B cell (primary cell): ENCODE measurements at regions not wholly inside any gene's neighbourhood (a gene's known extent, or its start where the extent isn't known, plus 50 kb on each side); places are given as distances from the start of the nearest gene placed in this dataset.

ENCODE experiments used
- ATAC-seq: fragments of 200-7000 bp; cut with Tn5 transposase; one replicate; pipeline ENCODE4 v1.10.0; 2021; ENCODE audit warnings: low read depth, mild to moderate bottlenecking, moderate number of reproducible peaks, moderate library complexity
- CTCF ChIA-PET: fragments of 350-600 bp; sonication (Branson Sonifier 250); formaldehyde crosslinking; loops from one replicate; lab custom pipeline; 2021; ENCODE audit warnings: antibody characterized with exemption, inconsistent platforms; lab: Charles Lee
- POLR2A ChIA-PET: fragments of 350-600 bp; sonication (Branson Sonifier 250); formaldehyde crosslinking; loops from one replicate; lab custom pipeline; 2021; ENCODE audit warnings: antibody characterized with exemption; lab: Charles Lee
- DNase-seq: peaks from one replicate; pipeline ENCODE4 v3.0.0; 2013
- H2AFZ ChIP-seq: 2 replicates; pipeline ENCODE4 v1.6.1; 2012; ENCODE audit warnings: mild to moderate bottlenecking, low read depth, low read length; ENCODE audit not compliant: insufficient read depth, poor library complexity, severe bottlenecking
- H3K27ac ChIP-seq, 2 donors: 1 replicate in 1 of 2; 2 replicates in 1 of 2; pipeline ENCODE4 v1.5.1; 2012 to 2013; ENCODE audit warnings: low read length in 2 of 2, mild to moderate bottlenecking in 2 of 2, moderate library complexity in 1 of 2
- H3K27me3 ChIP-seq, 4 experiments: fragments of 200-600 bp in 1 of 4; sonication (generic) in 1 of 4; replicated peaks in 1 of 4; 1 replicate in 2 of 4; 2 replicates in 2 of 4; pipeline versions ENCODE4 v1.6.1 to v1.7.0; 2013 to 2016; ENCODE audit warnings: low read length in 3 of 4, mild to moderate bottlenecking in 2 of 4, mixed read lengths in 1 of 4, moderate library complexity in 1 of 4; ENCODE audit not compliant: insufficient read depth in 4 of 4, control insufficient read depth in 3 of 4; ENCODE audit errors: control extremely low read depth in 1 of 4
- H3K36me3 ChIP-seq, 2 experiments: replicated peaks in 1 of 2; 1 replicate in 1 of 2; 2 replicates in 1 of 2; pipeline versions ENCODE4 v1.6.1 to v1.7.1; 2013; ENCODE audit warnings: low read length in 1 of 2; ENCODE audit not compliant: insufficient read depth in 2 of 2, control insufficient read depth in 1 of 2; ENCODE audit errors: control extremely low read depth in 1 of 2, extremely low read depth in 1 of 2
- H3K4me1 ChIP-seq, 2 donors: fragments of 200-600 bp in 1 of 2; sonication (generic) in 1 of 2; 1 replicate in 1 of 2; 2 replicates in 1 of 2; pipeline versions ENCODE4 v1.5.1 to v1.6.1; 2013 to 2017; ENCODE audit warnings: low read length in 2 of 2; ENCODE audit not compliant: control insufficient read depth in 2 of 2, insufficient read depth in 2 of 2
- H3K4me2 ChIP-seq: replicated peaks from 2 replicates; pipeline ENCODE3; 2012; ENCODE audit warnings: mild to moderate bottlenecking, low read depth, low read length; ENCODE audit not compliant: poor library complexity, severe bottlenecking
- H3K4me3 ChIP-seq, 5 experiments: fragments of 200-600 bp in 1 of 5; sonication (generic) in 1 of 5; 1 replicate in 3 of 5; 2 replicates in 2 of 5; pipeline versions ENCODE4 v1.5.1 to v1.7.0; 2011 to 2016; ENCODE audit warnings: low read length in 4 of 5, mild to moderate bottlenecking in 4 of 5, low read depth in 2 of 5, control low read depth in 1 of 5, moderate library complexity in 1 of 5; ENCODE audit not compliant: insufficient read depth in 1 of 5; ENCODE audit errors: control extremely low read depth in 1 of 5, extremely low read depth in 1 of 5
- H3K79me2 ChIP-seq: fragments of 200-600 bp; sonication (generic); one replicate; pipeline ENCODE4 v1.6.0; 2016; ENCODE audit warnings: low read length; ENCODE audit not compliant: control insufficient read depth, insufficient read depth
- H3K9ac ChIP-seq: fragments of 200-600 bp; sonication (generic); 2 replicates; pipeline ENCODE4 v1.6.1; 2017; ENCODE audit warnings: mild to moderate bottlenecking, low read length, moderate library complexity
- H3K9me3 ChIP-seq, 3 donors: one replicate each; pipeline versions ENCODE4 v1.6.1 to v1.7.1; 2013; ENCODE audit warnings: low read length in 2 of 3; ENCODE audit not compliant: control insufficient read depth in 2 of 3, insufficient read depth in 1 of 3; ENCODE audit errors: control extremely low read depth in 1 of 3
- H4K20me1 ChIP-seq: 2 replicates; pipeline ENCODE4 v1.6.0; 2012; ENCODE audit warnings: mild to moderate bottlenecking, low read length; ENCODE audit not compliant: insufficient read depth, control insufficient read depth, poor library complexity, severe bottlenecking
- H3K27ac Mint-ChIP-seq: one replicate; pipeline ENCODE4 v1.8.0; 2021; ENCODE audit warnings: mixed read lengths
- H3K27me3 Mint-ChIP-seq: one replicate; pipeline ENCODE4 v1.8.0; 2021; ENCODE audit warnings: mixed read lengths
- H3K4me1 Mint-ChIP-seq: one replicate; pipeline ENCODE4 v1.8.0; 2021; ENCODE audit warnings: mixed read lengths
- H3K4me3 Mint-ChIP-seq: one replicate; pipeline ENCODE4 v1.8.0; 2021; ENCODE audit warnings: mixed read lengths
- H3K9me3 Mint-ChIP-seq: one replicate; pipeline ENCODE4 v1.8.0; 2022; ENCODE audit warnings: mixed read lengths; ENCODE audit not compliant: insufficient read depth
- CTCF ChIP-seq: fragments of 200-600 bp; IDR thresholded peaks from one replicate; pipeline ENCODE4 v1.8.0; 2022; ENCODE audit warnings: antibody characterized with exemption, mild to moderate bottlenecking
- EZH2 ChIP-seq: IDR thresholded peaks from 2 replicates; pipeline ENCODE4 v1.6.1; 2012; ENCODE audit warnings: borderline replicate concordance, low read depth, mild to moderate bottlenecking, moderate library complexity, low read length; ENCODE audit not compliant: insufficient read depth, poor library complexity, severe bottlenecking
- WGBS: methylation state at CpG from one replicate; pipeline ENCODE4 v1.1.5; 2013; ENCODE audit warnings: missing lambda C conversion rate; ENCODE audit not compliant: insufficient coverage; 5-methylcytosine and 5-hydroxymethylcytosine counted together
- intact Hi-C: fragments of 100-400 bp; cut with micrococcal nuclease; formaldehyde crosslinking; loops from one replicate; pipeline ENCODE4 v1.10.0; 2022

- no peak for DNase-seq
- no peaks in the 10 kb centered on the region for H3K4me1 ChIP-seq
- WGBS = 60% methylated on average over 3 of the region's 3 CpGs
- intact Hi-C loops = no loop called here
- Mint-ChIP-seq H3K27me3 (no peaks in the 10 kb centered on the region), H3K4me1 (no peaks in the 10 kb centered on the region), H3K9me3 (no peaks in the 10 kb centered on the region), H3K27ac (no peak overlapping the region), H3K4me3 (no peak overlapping the region)
- H3K9me3 ChIP-seq = no peaks in the 10 kb centered on the region
- ChIA-PET CTCF (no interaction called here), POLR2A (no interaction called here)
- no peak for TF ChIP-seq CTCF
- no peak for TF ChIP-seq EZH2
- no peak overlapping the region for H3K4me3 ChIP-seq
- ATAC-seq = no peak
- H3K4me2 ChIP-seq = no peak overlapping the region
- no peaks in the 10 kb centered on the region for H4K20me1 ChIP-seq
- no peak overlapping the region for H2AFZ ChIP-seq
- H3K27ac ChIP-seq = no peak overlapping the region
- H3K36me3 ChIP-seq = no peaks in the 10 kb centered on the region
- no peaks in the 10 kb centered on the region for H3K79me2 ChIP-seq
- H3K27me3 ChIP-seq = no peaks in the 10 kb centered on the region
- no peak overlapping the region for H3K9ac ChIP-seq
These were observed 427.4 kb downstream of the NDFIP2 start for GRCh38 chr13:79908381-79908780.

- H3K4me3 Mint-ChIP-seq = no peak overlapping the region
- no peaks in the 10 kb centered on the region for H3K9me3 ChIP-seq
- ChIA-PET POLR2A (no interaction called here), CTCF (no interaction called here)
- ATAC-seq (no peak), DNase-seq (no peak)
- no peaks in the 10 kb centered on the region for H3K36me3 ChIP-seq
- H2AFZ ChIP-seq = no peak overlapping the region
- H3K27ac ChIP-seq = no peak overlapping the region
- no peaks in the 10 kb centered on the region for H3K4me1 Mint-ChIP-seq
- H3K4me2 ChIP-seq = no peak overlapping the region
- H3K4me1 ChIP-seq = no peaks in the 10 kb centered on the region
- no peak overlapping the region for H3K9ac ChIP-seq
- intact Hi-C loops = no loop called here
- H3K27me3 Mint-ChIP-seq = no peaks in the 10 kb centered on the region
- H3K79me2 ChIP-seq = no peaks in the 10 kb centered on the region
- TF ChIP-seq EZH2 = no peak
- no peak for TF ChIP-seq CTCF
- no peaks in the 10 kb centered on the region for H3K27me3 ChIP-seq
- no CpG with 5 or more reads among the region's 1 CpG for WGBS
- no peak overlapping the region for H3K4me3 ChIP-seq
- no peak overlapping the region for H3K27ac Mint-ChIP-seq
- no peaks in the 10 kb centered on the region for H3K9me3 Mint-ChIP-seq
- H4K20me1 ChIP-seq = no peaks in the 10 kb centered on the region
These were observed 426.6 kb downstream of the NDFIP2 start for GRCh38 chr13:79907527-79907926.
